Mucosa of stomach (tissue), 1 donor: ENCODE measurements at regions not wholly inside any gene's neighbourhood (a gene's known extent, or its start where the extent isn't known, plus 50 kb on each side); places are given as distances from the start of the nearest gene placed in this dataset.

Experiments used
- H3K27me3 ChIP-seq: one replicate; pipeline ENCODE4 v1.7.0; 2013; ENCODE audit warnings: mild to moderate bottlenecking, low read length; ENCODE audit not compliant: control insufficient read depth, insufficient read depth
- H3K36me3 ChIP-seq: one replicate; pipeline ENCODE4 v1.7.0; 2013; ENCODE audit warnings: low read length; ENCODE audit not compliant: control insufficient read depth, insufficient read depth
- H3K4me1 ChIP-seq: one replicate; pipeline ENCODE4 v1.7.0; 2013; ENCODE audit warnings: mild to moderate bottlenecking, low read length; ENCODE audit not compliant: control insufficient read depth, insufficient read depth
- H3K4me3 ChIP-seq: one replicate; pipeline ENCODE4 v1.7.0; 2013; ENCODE audit warnings: low read length
- H3K9ac ChIP-seq: one replicate; pipeline ENCODE4 v1.7.0; 2013; ENCODE audit warnings: mild to moderate bottlenecking, low read length, moderate library complexity
- H3K9me3 ChIP-seq: one replicate; pipeline ENCODE4 v1.7.0; 2013; ENCODE audit warnings: mild to moderate bottlenecking, low read length, moderate library complexity; ENCODE audit not compliant: control insufficient read depth
- donor health status: Pancreatic carcinoma.

- no peak overlapping the region for H3K9ac ChIP-seq
- no peak overlapping the region for H3K4me3 ChIP-seq
- no peaks in the 10 kb centered on the region for H3K36me3 ChIP-seq
- no peaks in the 10 kb centered on the region for H3K27me3 ChIP-seq
- H3K4me1 ChIP-seq = no peaks in the 10 kb centered on the region
- H3K9me3 ChIP-seq = no peaks in the 10 kb centered on the region
These were observed 126.4 kb upstream of the GAS1 start for GRCh38 chr9:87073692-87074091.

GRCh38 chr9:87075537-87075936 lies 128.2 kb upstream of the GAS1 start:
- Histone ChIP-seq H3K4me1 (no peaks in the 10 kb centered on the region), H3K9me3 (no peaks in the 10 kb centered on the region), H3K4me3 (no peak overlapping the region), H3K36me3 (no peaks in the 10 kb centered on the region), H3K27me3 (no peaks in the 10 kb centered on the region), H3K9ac (no peak overlapping the region)

DNA sequence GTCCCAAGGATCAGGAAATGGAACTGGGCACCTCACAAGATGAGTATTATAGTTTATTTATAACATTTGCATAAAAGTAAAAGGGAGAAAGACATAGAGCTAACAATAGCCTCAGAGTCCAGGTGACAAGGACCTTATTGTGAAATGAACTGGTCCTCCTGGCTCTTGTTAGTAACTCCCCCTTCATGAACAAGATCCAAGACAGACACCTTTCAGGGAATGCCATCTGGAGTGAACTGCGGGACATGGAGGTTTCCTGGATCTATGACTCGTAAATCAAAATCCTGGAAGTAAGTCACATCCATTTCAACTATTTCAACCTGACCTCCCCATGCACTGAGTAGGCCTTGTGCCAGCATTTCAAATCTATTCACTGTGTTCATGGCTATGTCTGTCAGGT lies 129.5 kb upstream of the GAS1 start:
- Histone ChIP-seq H3K9me3 (no peaks in the 10 kb centered on the region), H3K4me1 (no peaks in the 10 kb centered on the region)

DNA sequence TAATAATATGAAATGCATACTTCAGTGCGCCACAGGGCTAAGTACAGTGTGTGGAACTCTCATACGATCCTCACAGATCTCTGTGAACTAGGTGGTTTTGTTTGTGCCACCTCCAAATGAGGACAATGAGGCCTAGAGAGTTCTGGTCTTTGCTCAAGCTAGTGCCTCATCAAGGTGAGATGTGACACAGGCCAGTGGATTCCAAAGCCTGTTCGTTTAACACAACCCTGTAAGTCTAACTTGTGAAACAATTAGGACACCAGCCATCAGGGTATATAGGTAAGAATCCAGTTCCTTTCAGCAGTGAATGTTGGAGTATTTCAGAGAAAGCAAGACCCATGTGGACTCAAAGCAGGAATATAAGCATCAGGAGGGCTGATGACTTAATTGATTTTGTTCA lies 130.7 kb upstream of the GAS1 start:
- H3K36me3 ChIP-seq = no peaks in the 10 kb centered on the region
- no peaks in the 10 kb centered on the region for H3K27me3 ChIP-seq
- H3K4me3 ChIP-seq = no peak overlapping the region
- H3K9ac ChIP-seq = no peak overlapping the region
- H3K4me1 ChIP-seq = no peaks in the 10 kb centered on the region
- H3K9me3 ChIP-seq = no peaks in the 10 kb centered on the region

More for the DNA sequence above, 129.5 kb upstream of the GAS1 start:
- H3K4me3 ChIP-seq = no peak overlapping the region
- no peaks in the 10 kb centered on the region for H3K27me3 ChIP-seq
- H3K36me3 ChIP-seq = no peaks in the 10 kb centered on the region
- no peak overlapping the region for H3K9ac ChIP-seq

- no peak overlapping the region for H3K9ac ChIP-seq
- no peaks in the 10 kb centered on the region for H3K36me3 ChIP-seq
- no peaks in the 10 kb centered on the region for H3K9me3 ChIP-seq
- H3K4me1 ChIP-seq = no peaks in the 10 kb centered on the region
- H3K27me3 ChIP-seq = no peaks in the 10 kb centered on the region
- H3K4me3 ChIP-seq = no peak overlapping the region
These were observed 133.4 kb upstream of the GAS1 start for GRCh38 chr9:87080512-87081264.

DNA sequence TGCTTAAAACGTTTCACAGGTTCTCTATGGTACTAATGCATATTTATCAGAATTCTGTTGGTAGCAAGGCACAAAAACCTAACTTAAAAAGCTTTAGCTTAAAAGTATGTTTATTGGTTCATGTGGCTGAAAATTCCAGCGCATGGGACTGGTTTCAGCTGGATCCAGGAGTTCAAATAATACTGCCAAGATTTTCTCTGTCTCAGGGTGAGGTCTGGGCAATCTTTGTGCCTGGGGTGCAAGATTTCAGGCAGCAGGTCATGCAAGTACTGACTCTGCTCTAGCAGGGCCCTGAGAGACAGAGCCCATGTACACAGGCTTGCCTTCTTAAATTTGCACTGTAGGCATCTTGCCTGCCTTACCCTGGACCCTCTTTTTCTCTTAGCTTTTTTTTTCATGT lies 134.2 kb upstream of the GAS1 start:
- Histone ChIP-seq H3K4me1 (no peaks in the 10 kb centered on the region), H3K27me3 (no peaks in the 10 kb centered on the region), H3K4me3 (no peak overlapping the region), H3K9ac (no peak overlapping the region), H3K9me3 (no peaks in the 10 kb centered on the region), H3K36me3 (no peaks in the 10 kb centered on the region)

DNA sequence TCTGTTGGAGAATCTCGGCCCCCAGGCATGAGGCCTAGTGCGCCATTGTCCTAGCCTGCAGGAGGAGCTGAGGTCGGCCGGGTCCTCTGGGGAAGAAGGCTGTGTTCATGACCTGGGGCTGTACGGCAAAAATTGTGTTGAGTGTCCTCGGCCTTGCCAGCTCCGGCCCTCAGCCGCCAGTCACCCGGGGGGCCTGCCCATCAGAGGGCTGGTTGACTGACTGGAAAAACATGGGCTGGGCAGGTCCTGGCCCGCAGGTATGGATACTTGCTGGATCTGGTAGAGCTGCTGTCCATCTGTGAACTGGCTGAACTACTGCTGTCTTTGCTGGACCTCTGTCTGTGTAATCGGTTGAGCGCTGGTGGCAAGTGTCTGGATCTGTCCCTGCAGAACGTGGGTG lies 136.7 kb upstream of the GAS1 start:
- no peaks in the 10 kb centered on the region for H3K27me3 ChIP-seq
- no peaks in the 10 kb centered on the region for H3K36me3 ChIP-seq
- no peaks in the 10 kb centered on the region for H3K9me3 ChIP-seq
- H3K9ac ChIP-seq = no peak overlapping the region
- no peaks in the 10 kb centered on the region for H3K4me1 ChIP-seq
- no peak overlapping the region for H3K4me3 ChIP-seq

- H3K36me3 ChIP-seq = no peaks in the 10 kb centered on the region
- H3K9ac ChIP-seq = no peak overlapping the region
- no peaks in the 10 kb centered on the region for H3K9me3 ChIP-seq
- no peak overlapping the region for H3K4me3 ChIP-seq
- H3K4me1 ChIP-seq = no peaks in the 10 kb centered on the region
- no peaks in the 10 kb centered on the region for H3K27me3 ChIP-seq
These were observed 137.1 kb upstream of the GAS1 start for GRCh38 chr9:87084407-87084806.

DNA sequence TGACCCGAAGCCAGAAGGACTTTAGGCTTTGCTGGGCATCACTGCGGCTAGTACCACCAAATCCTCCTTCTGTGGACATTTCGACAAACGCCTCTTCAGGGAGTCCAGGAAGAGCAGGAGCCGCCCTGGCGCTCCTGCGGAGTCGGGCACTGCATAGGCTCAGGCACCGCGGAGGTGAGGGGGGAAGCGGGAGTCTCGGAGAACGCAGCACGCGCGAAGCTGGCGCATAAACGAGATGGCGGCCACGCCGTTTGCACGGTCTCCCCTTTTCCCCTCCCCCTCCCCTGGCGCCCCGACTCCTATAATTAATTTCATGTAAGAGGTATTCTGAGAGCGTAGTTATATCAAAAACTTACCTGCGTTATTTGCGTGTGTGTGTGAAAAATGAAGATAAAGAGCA lies 137.8 kb upstream of the GAS1 start:
- Histone ChIP-seq H3K9ac (no peak overlapping the region), H3K27me3 (no peaks in the 10 kb centered on the region), H3K4me1 (no peaks in the 10 kb centered on the region), H3K9me3 (no peaks in the 10 kb centered on the region), H3K36me3 (no peaks in the 10 kb centered on the region), H3K4me3 (no peak overlapping the region)

- no peaks in the 10 kb centered on the region for H3K36me3 ChIP-seq
- H3K9ac ChIP-seq = no peak overlapping the region
- no peaks in the 10 kb centered on the region for H3K27me3 ChIP-seq
- no peaks in the 10 kb centered on the region for H3K4me1 ChIP-seq
- H3K9me3 ChIP-seq = no peaks in the 10 kb centered on the region
- H3K4me3 ChIP-seq = no peak overlapping the region
These were observed 138.2 kb upstream of the GAS1 start for GRCh38 chr9:87085521-87085920.

- Histone ChIP-seq H3K36me3 (no peaks in the 10 kb centered on the region), H3K27me3 (no peaks in the 10 kb centered on the region), H3K9me3 (no peaks in the 10 kb centered on the region), H3K9ac (no peak overlapping the region), H3K4me3 (no peak overlapping the region), H3K4me1 (no peaks in the 10 kb centered on the region)
These were observed 139.0 kb upstream of the GAS1 start for GRCh38 chr9:87086221-87086818.

- no peaks in the 10 kb centered on the region for H3K4me1 ChIP-seq
- H3K9me3 ChIP-seq = no peaks in the 10 kb centered on the region
- no peak overlapping the region for H3K9ac ChIP-seq
- H3K36me3 ChIP-seq = no peaks in the 10 kb centered on the region
- H3K4me3 ChIP-seq = no peak overlapping the region
- no peaks in the 10 kb centered on the region for H3K27me3 ChIP-seq
These were observed 139.9 kb upstream of the GAS1 start for GRCh38 chr9:87087197-87087596.
